ENCODE measurements at regions not wholly inside any gene's neighbourhood (a gene's known extent, or its start where the extent isn't known, plus 50 kb on each side); places are given as distances from the start of the nearest gene placed in this dataset.

- TF ChIP-seq, protein P1, sequence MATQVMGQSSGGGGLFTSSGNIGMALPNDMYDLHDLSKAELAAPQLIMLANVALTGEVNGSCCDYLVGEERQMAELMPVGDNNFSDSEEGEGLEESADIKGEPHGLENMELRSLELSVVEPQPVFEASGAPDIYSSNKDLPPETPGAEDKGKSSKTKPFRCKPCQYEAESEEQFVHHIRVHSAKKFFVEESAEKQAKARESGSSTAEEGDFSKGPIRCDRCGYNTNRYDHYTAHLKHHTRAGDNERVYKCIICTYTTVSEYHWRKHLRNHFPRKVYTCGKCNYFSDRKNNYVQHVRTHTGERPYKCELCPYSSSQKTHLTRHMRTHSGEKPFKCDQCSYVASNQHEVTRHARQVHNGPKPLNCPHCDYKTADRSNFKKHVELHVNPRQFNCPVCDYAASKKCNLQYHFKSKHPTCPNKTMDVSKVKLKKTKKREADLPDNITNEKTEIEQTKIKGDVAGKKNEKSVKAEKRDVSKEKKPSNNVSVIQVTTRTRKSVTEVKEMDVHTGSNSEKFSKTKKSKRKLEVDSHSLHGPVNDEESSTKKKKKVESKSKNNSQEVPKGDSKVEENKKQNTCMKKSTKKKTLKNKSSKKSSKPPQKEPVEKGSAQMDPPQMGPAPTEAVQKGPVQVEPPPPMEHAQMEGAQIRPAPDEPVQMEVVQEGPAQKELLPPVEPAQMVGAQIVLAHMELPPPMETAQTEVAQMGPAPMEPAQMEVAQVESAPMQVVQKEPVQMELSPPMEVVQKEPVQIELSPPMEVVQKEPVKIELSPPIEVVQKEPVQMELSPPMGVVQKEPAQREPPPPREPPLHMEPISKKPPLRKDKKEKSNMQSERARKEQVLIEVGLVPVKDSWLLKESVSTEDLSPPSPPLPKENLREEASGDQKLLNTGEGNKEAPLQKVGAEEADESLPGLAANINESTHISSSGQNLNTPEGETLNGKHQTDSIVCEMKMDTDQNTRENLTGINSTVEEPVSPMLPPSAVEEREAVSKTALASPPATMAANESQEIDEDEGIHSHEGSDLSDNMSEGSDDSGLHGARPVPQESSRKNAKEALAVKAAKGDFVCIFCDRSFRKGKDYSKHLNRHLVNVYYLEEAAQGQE (IDR thresholded peaks at IDR 0.05; ENCODE audit: insufficient replicate concordance, low read depth): no peak
- TF ChIP-seq CTCF (IDR thresholded peaks at IDR 0.05; ENCODE audit: insufficient read depth, low read length) (no peak), POLR2AphosphoS5 (IDR thresholded peaks at IDR 0.05; ENCODE audit: low read depth) (no peak), GABPA (IDR thresholded peaks at IDR 0.05; ENCODE audit: low read depth) (no peak), SPI1 (IDR thresholded peaks at IDR 0.05; ENCODE audit: borderline replicate concordance, low read depth) (no peak)
Measured at GRCh38 chr14:71499018-71499417, 433.2 kb upstream of the RGS6 start.
